Progenitor cell of endocrine pancreas (in vitro differentiated cells): ENCODE measurements at regions not wholly inside any gene's neighbourhood (a gene's known extent, or its start where the extent isn't known, plus 50 kb on each side); places are given as distances from the start of the nearest gene placed in this dataset.

Experiments
- DNase-seq: peaks from one replicate; pipeline ENCODE4 v3.0.0; 2021; ENCODE audit warnings: low spot score; ENCODE audit not compliant: unreplicated experiment
- H3K27ac Mint-ChIP-seq: 2 replicates; pipeline ENCODE4 v1.8.0; 2021; ENCODE audit warnings: mild to moderate bottlenecking, moderate library complexity, mixed read lengths
- H3K27me3 Mint-ChIP-seq: 2 replicates; pipeline ENCODE4 v1.8.0; 2021; ENCODE audit warnings: mixed read lengths
- H3K36me3 Mint-ChIP-seq: 2 replicates; pipeline ENCODE4 v1.8.0; 2022; ENCODE audit warnings: mixed read lengths; ENCODE audit not compliant: insufficient read depth
- H3K4me1 Mint-ChIP-seq: 2 replicates; pipeline ENCODE4 v1.8.0; 2021; ENCODE audit warnings: low read depth, mixed read lengths
- H3K4me3 Mint-ChIP-seq: 2 replicates; pipeline ENCODE4 v1.8.0; 2021; ENCODE audit warnings: low read depth, mild to moderate bottlenecking, moderate library complexity, mixed read lengths
- H3K9me3 Mint-ChIP-seq: 2 replicates; pipeline ENCODE4 v1.8.0; 2021; ENCODE audit warnings: low read depth, mixed read lengths
- CTCF ChIP-seq: fragments of 200-600 bp; sonication (generic); IDR thresholded peaks from one replicate; pipeline ENCODE4 v1.5.0; 2021; ENCODE audit warnings: antibody characterized with exemption, mild to moderate bottlenecking; ENCODE audit not compliant: unreplicated experiment

DNA sequence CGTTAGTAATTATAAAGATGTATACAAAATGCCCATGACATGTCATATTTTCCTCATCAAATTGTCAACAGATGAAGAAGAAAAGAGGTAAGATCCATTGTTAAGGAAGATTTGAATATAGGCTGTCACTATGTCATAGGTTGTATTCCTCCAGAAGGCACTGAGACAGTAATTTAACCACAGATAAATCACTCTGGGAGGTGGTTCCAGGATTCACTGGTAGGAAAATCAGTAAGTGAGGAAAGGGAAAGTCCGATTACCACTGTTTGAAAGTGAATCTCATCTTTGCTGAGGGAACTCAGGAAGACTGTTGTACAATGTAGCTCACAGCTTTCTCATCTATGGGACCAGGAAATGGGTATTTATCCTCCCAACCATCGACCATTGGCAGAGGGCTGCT lies 152.8 kb upstream of the TMEFF2 start:
- no peaks in the 10 kb centered on the region for H3K4me1 Mint-ChIP-seq
- no peaks in the 10 kb centered on the region for H3K36me3 Mint-ChIP-seq
- DNase-seq, result no peak
- H3K27ac Mint-ChIP-seq, result no peak overlapping the region
- H3K27me3 Mint-ChIP-seq, result no peaks in the 10 kb centered on the region
- no peak for TF ChIP-seq CTCF
- peaks cover 2% of the 10 kb centered on the region for H3K9me3 Mint-ChIP-seq
- no peak overlapping the region for H3K4me3 Mint-ChIP-seq

DNA sequence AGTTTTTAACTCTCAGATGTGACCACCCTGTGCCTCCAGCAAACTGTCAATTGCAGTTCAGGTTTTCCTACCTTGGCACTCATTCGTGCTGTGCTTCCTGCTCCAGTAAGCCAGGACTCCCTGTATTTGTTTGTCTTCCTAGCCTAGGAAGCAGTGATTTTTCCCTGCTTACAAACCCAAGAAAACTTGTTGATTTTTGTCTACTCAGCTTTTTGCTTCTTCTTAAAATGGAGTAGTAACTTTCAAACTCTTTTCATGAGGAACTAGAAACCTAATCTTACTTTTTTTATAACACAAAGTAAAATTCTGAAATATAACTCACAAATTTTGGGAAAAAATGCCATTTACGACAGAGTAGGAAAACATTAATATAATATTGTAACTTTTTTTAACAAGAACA lies 150.6 kb upstream of the TMEFF2 start:
- TF ChIP-seq CTCF, result no peak
- no peak for DNase-seq
- Mint-ChIP-seq H3K9me3 (peaks cover 2% of the 10 kb centered on the region), H3K36me3 (no peaks in the 10 kb centered on the region), H3K27ac (no peak overlapping the region), H3K27me3 (no peaks in the 10 kb centered on the region), H3K4me1 (no peaks in the 10 kb centered on the region), H3K4me3 (no peak overlapping the region)

GRCh38 chr2:192333642-192334041 lies 138.9 kb upstream of the TMEFF2 start:
- TF ChIP-seq CTCF, result no peak
- H3K27me3 Mint-ChIP-seq, result peaks cover 3% of the 10 kb centered on the region
- no peak overlapping the region for H3K27ac Mint-ChIP-seq
- no peak for DNase-seq
- no peak overlapping the region for H3K4me3 Mint-ChIP-seq
- H3K9me3 Mint-ChIP-seq, result no peaks in the 10 kb centered on the region
- peaks cover 4% of the 10 kb centered on the region for H3K4me1 Mint-ChIP-seq
- H3K36me3 Mint-ChIP-seq, result no peaks in the 10 kb centered on the region

DNA sequence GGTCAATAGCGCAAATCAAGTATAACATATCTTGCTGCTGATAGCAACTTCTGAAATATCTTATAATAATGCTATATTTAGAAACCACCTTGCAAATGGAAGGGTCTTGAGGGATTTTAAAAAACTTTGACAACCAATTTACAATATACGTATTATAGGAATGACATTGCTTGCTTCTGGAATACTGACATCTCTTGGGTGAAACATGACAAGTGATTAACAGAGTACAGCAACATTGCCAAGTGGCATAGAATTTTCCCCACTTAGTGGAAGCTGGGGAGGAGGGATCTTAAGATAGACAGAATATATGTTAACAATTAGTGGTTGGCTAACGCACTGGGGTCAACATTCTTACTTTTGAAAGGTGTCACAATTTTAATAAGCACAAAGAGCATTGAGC lies 133.6 kb upstream of the TMEFF2 start:
- Mint-ChIP-seq H3K36me3 (no peaks in the 10 kb centered on the region), H3K4me1 (peaks cover 2% of the 10 kb centered on the region), H3K27me3 (no peaks in the 10 kb centered on the region), H3K9me3 (no peaks in the 10 kb centered on the region), H3K27ac (no peak overlapping the region), H3K4me3 (no peak overlapping the region)
- no peak for DNase-seq
- TF ChIP-seq CTCF, result no peak

DNA sequence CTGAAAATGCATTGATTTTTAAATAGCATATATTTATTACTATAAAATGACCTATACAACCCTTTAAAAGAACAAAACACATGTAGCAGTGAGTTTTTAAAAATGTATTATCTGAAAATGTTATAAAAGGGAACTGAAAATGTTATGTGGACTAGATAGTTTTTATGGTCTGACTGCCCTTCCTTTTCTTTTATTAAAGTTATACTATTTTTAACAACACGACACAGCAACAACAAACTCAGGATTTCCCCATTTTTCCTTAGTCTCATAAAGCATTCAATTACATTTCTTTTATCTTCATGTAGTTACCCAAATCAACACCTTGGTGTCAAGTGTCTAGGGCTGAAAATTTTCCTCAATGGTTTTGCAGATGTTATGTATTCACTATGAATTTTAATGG lies 132.8 kb upstream of the TMEFF2 start:
- DNase-seq, result no peak
- no peak overlapping the region for H3K4me3 Mint-ChIP-seq

More for the DNA sequence above, 132.8 kb upstream of the TMEFF2 start:
- no peaks in the 10 kb centered on the region for H3K9me3 Mint-ChIP-seq
- H3K4me1 Mint-ChIP-seq, result peaks cover 2% of the 10 kb centered on the region
- no peaks in the 10 kb centered on the region for H3K27me3 Mint-ChIP-seq
- no peak overlapping the region for H3K27ac Mint-ChIP-seq
- no peak for TF ChIP-seq CTCF
- H3K36me3 Mint-ChIP-seq, result no peaks in the 10 kb centered on the region
